ENCODE measurements at regions not wholly inside any gene's neighbourhood (a gene's known extent, or its start where the extent isn't known, plus 50 kb on each side); places are given as distances from the start of the nearest gene placed in this dataset.

DNA sequence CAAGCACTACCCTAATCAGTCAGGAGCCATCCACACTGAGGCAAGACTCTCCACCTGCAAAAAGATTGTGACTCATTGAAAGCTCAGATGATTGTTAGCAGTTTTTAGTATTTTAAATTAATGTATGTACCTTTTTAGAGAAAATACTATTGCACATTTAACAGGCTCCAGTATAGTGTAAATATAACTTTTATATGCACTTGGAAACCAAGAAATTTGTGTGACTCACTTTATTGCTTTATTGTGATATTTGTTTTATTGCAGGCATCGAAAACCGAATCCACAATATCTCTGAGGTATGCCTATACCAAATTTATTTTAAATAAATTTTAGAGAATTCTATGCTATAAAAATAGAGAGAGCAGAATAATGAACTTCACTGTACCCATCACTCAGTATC, 122.0 kb downstream of the TEX36 start:
- no peak for TF ChIP-seq EZH2phosphoT487 (IDR thresholded peaks at IDR 0.05; ENCODE audit: insufficient read depth, low read depth)
- TF ChIP-seq EZH2 (IDR thresholded peaks at IDR 0.05; ENCODE audit: insufficient read depth, poor library complexity, severe bottlenecking): no peak
